HG02678 (cell line): ENCODE measurements at regions not wholly inside any gene's neighbourhood (a gene's known extent, or its start where the extent isn't known, plus 50 kb on each side); places are given as distances from the start of the nearest gene placed in this dataset.

Experiments
- ATAC-seq: cut with Tn5 transposase; IDR thresholded peaks from one replicate; pipeline ENCODE4 v1.9.1; 2021; ENCODE audit warnings: mild to moderate bottlenecking, moderate library complexity; ENCODE audit not compliant: unreplicated experiment

DNA sequence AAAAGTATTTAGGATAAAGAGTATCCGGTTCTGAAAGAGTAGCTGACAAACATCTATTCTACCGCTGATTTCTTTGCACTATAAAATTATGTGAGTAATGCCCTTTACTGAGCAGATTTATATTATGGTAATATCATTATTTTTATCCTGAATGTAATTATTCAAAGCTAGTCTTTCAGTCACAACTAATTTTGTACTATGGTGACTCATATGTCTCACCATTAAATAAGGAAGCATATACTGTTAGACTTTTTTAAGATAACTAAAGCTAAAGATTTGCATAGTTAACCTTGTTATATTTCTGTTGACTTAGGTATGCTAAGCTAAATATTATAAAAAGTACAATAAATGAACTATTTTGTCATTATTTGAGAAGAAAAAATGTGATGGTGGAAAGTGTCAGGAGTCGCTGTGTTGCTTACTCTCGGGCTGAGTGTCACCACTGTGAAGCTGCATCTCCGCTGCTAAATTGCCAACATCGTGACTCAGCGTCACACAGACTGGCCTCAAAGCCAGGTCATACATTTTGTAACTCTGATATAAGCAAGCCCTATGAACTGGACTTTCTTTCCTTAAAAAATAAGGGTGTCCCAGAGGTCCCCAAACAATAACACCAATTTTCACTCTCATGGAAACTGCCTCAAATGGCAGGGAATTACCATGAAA lies 69.1 kb upstream of the SSTR1 start:
- no peak for ATAC-seq

DNA sequence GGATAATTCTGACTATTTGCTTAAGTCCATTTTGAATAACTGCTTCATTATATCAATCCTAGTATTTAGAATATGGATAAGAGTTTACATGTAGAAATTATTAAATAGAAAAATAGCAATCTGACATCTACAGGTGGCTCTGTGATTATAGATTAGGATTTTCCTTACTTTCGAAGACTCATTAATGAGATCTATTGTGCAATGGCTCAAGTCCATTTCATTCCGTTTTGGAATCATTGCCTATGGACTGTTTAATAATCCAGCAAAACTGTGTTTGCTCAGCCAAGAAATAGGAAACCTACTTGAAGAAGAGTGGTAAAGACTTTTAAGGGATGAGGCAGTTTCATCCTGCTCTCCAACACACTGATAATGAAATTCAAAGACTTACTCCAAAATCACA lies 67.8 kb upstream of the SSTR1 start:
- no peak for ATAC-seq

DNA sequence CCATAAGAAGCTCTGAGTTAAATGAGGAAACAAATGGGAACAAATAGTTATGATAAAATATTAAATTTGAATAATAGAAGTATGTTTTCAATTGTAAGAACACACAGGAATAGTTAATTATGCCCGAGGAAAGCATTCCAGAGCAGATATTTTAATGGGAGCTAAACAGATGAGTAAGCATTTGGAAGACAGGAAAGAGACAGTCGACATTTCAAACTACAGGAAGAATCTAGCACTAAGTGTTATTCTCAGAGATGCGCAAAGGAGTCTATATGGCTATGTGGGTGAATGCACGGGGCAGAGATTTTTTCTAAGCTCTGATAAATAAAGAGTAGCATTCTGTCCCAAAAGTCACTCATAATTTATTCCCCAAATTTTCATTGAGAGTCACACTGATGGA lies 64.5 kb upstream of the SSTR1 start:
- no peak for ATAC-seq

DNA sequence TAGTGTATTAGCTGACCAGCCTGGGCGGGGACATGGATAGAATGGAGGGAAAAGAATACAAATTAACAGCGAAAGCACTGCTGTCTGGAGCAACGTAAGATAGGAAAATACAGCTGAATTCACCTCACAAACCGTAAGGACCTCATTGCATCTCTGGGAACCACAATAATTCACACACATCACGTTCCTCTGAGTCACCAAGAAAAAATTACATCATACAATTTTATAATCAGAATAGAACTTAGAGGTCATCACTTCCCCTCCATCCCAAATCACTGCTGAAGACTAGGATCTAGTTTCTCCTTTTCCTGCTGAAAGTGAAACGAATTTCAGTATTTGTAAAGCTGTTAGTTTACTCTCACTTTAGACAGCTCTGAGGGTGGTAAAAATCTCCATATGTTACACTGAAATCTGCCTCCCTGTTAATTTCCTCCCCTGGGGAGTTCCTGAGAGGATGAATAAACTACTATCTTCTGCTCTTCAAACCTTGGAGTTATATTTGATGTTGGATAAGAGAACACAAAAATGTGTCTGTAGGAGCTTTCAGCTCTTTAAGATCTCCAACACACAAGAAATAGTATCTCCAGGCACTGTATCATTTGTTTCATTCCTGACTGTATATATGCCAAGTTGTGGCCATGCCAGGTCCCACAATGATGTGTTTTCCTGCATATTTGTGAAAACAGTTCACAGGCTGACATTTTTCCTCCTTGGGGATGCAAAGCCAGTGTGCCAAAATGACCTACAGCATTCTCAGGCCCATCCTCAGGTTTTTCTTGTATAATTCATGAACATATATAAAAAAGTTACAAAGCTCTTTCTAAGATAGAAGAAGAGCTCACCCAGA lies 63.8 kb upstream of the SSTR1 start:
- ATAC-seq, result no peak

DNA sequence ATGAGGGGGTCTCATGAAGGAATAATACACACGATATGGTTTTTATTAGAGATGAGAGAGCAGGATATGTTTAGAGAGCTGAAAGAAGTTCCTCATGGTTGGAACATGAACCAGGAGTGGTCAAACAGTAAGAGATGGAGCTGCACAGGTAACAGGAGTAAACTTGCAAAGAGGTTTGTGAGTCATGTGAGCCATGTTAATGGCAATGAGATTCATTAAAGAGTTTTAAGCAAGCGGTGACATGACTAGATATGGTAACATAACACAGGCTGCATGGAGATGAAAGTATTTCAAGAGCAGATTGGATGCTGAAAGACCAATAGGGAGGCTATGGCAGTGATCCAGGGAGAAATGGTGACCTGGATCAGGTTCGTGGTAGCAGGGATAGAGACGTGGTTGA lies 62.6 kb upstream of the SSTR1 start:
- ATAC-seq, result no peak

DNA sequence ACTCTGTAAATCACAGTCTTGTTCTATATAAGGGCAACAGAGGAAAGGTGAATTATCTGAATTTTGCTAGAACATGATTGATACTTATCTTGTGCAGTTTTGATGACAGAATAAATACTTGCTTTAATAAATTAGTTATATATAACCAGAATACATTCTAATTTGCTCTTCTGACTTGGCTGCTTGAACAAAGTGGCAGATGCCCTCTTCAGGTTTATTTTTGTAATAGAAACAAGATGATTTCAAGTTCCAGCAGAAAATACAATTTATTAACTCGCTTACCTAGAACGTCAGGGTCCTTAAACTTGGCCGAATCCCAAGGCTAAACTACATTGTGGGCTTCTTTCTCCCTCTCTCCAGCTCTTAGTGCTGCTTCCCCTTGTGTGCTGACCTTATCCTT lies 57.6 kb upstream of the SSTR1 start:
- no peak for ATAC-seq
